ENCODE measurements at regions not wholly inside any gene's neighbourhood (a gene's known extent, or its start where the extent isn't known, plus 50 kb on each side); places are given as distances from the start of the nearest gene placed in this dataset.

GRCh38 chr3:20958161-20958560 is 772.2 kb upstream of the SGO1 start:
- Histone ChIP-seq H3K9ac (ENCODE audit: insufficient read depth, low read length, poor library complexity, severe bottlenecking) (no peak overlapping the region), H3K4me3 (replicated peaks in 1 of 3; ENCODE audit: low read depth in 2 of 3, low read length in 3 of 3) (no peak overlapping the region), H3K9me3 (replicated peaks in 1 of 2; ENCODE audit: control insufficient read depth in 1 of 2, insufficient read depth in 1 of 2, low read length in 2 of 2) (peaks cover 16 to 19% of the 10 kb centered on the region in 2 donors), H3K27me3 (ENCODE audit: control insufficient read depth in 2 of 2, insufficient read depth in 2 of 2, low read length in 2 of 2) (no peaks in the 10 kb centered on the region), H3K27ac (ENCODE audit: low read depth in 1 of 2, low read length in 2 of 2) (no peak overlapping the region), H4K20me1 (ENCODE audit: insufficient read depth, low read length) (no peaks in the 10 kb centered on the region), H3K36me3 (replicated peaks in 1 of 2; ENCODE audit: control insufficient read depth in 1 of 2, insufficient read depth in 2 of 2, low read length in 2 of 2) (no peaks in the 10 kb centered on the region), H3K4me1 (ENCODE audit: control insufficient read depth in 1 of 2, insufficient read depth in 2 of 2, low read length in 2 of 2) (no peaks in the 10 kb centered on the region), H3K4me2 (replicated peaks; ENCODE audit: extremely low read depth, low read length, poor library complexity, severe bottlenecking) (no peak overlapping the region), H2AFZ (ENCODE audit: insufficient read depth, low read depth, low read length, poor library complexity, severe bottlenecking) (no peak overlapping the region), H3K79me2 (ENCODE audit: insufficient read depth, low read length) (no peaks in the 10 kb centered on the region)
- H3K9me3 Mint-ChIP-seq, result peaks cover 4 to 16% (median 9%) of the 10 kb centered on the region in 7 donors
- TF ChIP-seq CTCF (IDR thresholded peaks at IDR 0.05), result no peak
- DNase-seq, result no peak
- H3K27ac Mint-ChIP-seq, result no peak overlapping the region
- no peaks in the 10 kb centered on the region for H3K27me3 Mint-ChIP-seq (ENCODE audit: low read depth in 3 of 3)
- no peak overlapping the region for H3K4me3 Mint-ChIP-seq
- no peaks in the 10 kb centered on the region for H3K4me1 Mint-ChIP-seq
- H3K36me3 Mint-ChIP-seq, result no peaks in the 10 kb centered on the region
- intact Hi-C loops (cut with micrococcal nuclease), result no loop called here
- WGBS (ENCODE audit: insufficient coverage), result no CpG with 5 or more reads among the region's 1 CpG

GRCh38 chr3:20945892-20946291 is 759.9 kb upstream of the SGO1 start:
- peaks cover 0 to 13% (median 4%) of the 10 kb centered on the region in 7 donors for H3K9me3 Mint-ChIP-seq
- H3K9ac ChIP-seq (ENCODE audit: insufficient read depth, low read length, poor library complexity, severe bottlenecking), result no peak overlapping the region
- DNase-seq, result no peak
- peaks cover 0 to 2% (median 0%) of the 10 kb centered on the region in 3 donors for H3K27me3 Mint-ChIP-seq (ENCODE audit: low read depth in 3 of 3)
- no peak overlapping the region for H2AFZ ChIP-seq (ENCODE audit: insufficient read depth, low read depth, low read length, poor library complexity, severe bottlenecking)
- H3K4me3 Mint-ChIP-seq, result no peak overlapping the region
- intact Hi-C loops (cut with micrococcal nuclease), result no loop called here
- no peak for TF ChIP-seq CTCF (IDR thresholded peaks at IDR 0.05)
- no peaks in the 10 kb centered on the region for H3K4me1 Mint-ChIP-seq
- H3K36me3 Mint-ChIP-seq, result no peaks in the 10 kb centered on the region
- no peaks in the 10 kb centered on the region for H3K36me3 ChIP-seq (replicated peaks in 1 of 2; ENCODE audit: control insufficient read depth in 1 of 2, insufficient read depth in 2 of 2, low read length in 2 of 2)
- no peak overlapping the region for H3K27ac ChIP-seq (ENCODE audit: low read depth in 1 of 2, low read length in 2 of 2)
- no peak overlapping the region for H3K4me2 ChIP-seq (replicated peaks; ENCODE audit: extremely low read depth, low read length, poor library complexity, severe bottlenecking)
- H3K4me3 ChIP-seq (replicated peaks in 1 of 3; ENCODE audit: low read depth in 2 of 3, low read length in 3 of 3), result no peak overlapping the region
- no peaks in the 10 kb centered on the region for H3K9me3 ChIP-seq (replicated peaks in 1 of 2; ENCODE audit: control insufficient read depth in 1 of 2, insufficient read depth in 1 of 2, low read length in 2 of 2)
- no peaks in the 10 kb centered on the region for H3K79me2 ChIP-seq (ENCODE audit: insufficient read depth, low read length)
- no peak overlapping the region for H3K27ac Mint-ChIP-seq
- no peaks in the 10 kb centered on the region for H3K27me3 ChIP-seq (ENCODE audit: control insufficient read depth in 2 of 2, insufficient read depth in 2 of 2, low read length in 2 of 2)
- no peaks in the 10 kb centered on the region for H3K4me1 ChIP-seq (ENCODE audit: control insufficient read depth in 1 of 2, insufficient read depth in 2 of 2, low read length in 2 of 2)
- no peaks in the 10 kb centered on the region for H4K20me1 ChIP-seq (ENCODE audit: insufficient read depth, low read length)

Data from CD14-positive monocyte (primary cell).